ENCODE measurements at regions not wholly inside any gene's neighbourhood (a gene's known extent, or its start where the extent isn't known, plus 50 kb on each side); places are given as distances from the start of the nearest gene placed in this dataset.
A peak's percentile ranks its signal among the peaks of the same experiment; 100 is the strongest.

DNA sequence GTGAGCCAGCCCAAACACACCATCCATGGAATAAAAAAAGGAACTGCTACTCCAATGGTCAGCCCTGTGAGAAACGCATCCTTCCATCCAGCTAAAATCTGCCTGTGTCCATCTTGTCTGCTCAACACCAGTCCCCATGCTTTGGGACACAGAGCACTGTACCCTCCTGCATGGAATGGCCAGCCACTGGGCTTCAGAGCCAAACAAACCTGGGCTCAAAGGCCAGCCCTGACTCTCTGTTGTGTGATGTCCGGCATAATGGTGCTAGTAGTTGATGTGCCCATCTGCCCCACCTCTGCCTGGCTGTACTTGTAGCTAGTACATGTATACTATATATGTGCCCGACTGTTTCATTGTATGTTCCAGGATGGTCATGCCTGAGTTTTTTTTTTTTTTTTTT lies 77.6 kb upstream of the AMZ2 start (continued):
- TF ChIP-seq ZUFSP (CRISPR knock-in tag; IDR thresholded peaks at IDR 0.05; ENCODE audit: borderline replicate concordance) (no peak), HDAC6 (IDR thresholded peaks at IDR 0.05; ENCODE audit: low read depth, low read length) (no peak), ZNF644 (CRISPR knock-in tag; IDR thresholded peaks at IDR 0.05; ENCODE audit: low read depth) (peak; percentile 78), ZNF367 (CRISPR knock-in tag; IDR thresholded peaks at IDR 0.05; ENCODE audit: borderline replicate concordance) (no peak), ZNF350 (CRISPR knock-in tag; IDR thresholded peaks at IDR 0.05; ENCODE audit: borderline replicate concordance, low read depth) (0 out of 2 replicates have a peak, but pooled peaks have one; percentile 25), NR1H2 (CRISPR knock-in tag; IDR thresholded peaks at IDR 0.05; ENCODE audit: borderline replicate concordance, low read depth) (no peak), HMGA1 (CRISPR knock-in tag; conservative IDR thresholded peaks at IDR 0.05) (no peak), KLF15 (CRISPR knock-in tag; IDR thresholded peaks at IDR 0.05; ENCODE audit: borderline replicate concordance) (no peak), ZNF253 (CRISPR knock-in tag; IDR thresholded peaks at IDR 0.05; ENCODE audit: borderline replicate concordance) (no peak), GATA4 (IDR thresholded peaks at IDR 0.05; ENCODE audit: borderline replicate concordance, low read depth) (no peak), ZNF468 (CRISPR knock-in tag; IDR thresholded peaks at IDR 0.05) (no peak), NCOA1 (CRISPR knock-in tag; IDR thresholded peaks at IDR 0.05) (0 out of 2 replicates have a peak, but pooled peaks have one; percentile 17), KLF6 (CRISPR knock-in tag; IDR thresholded peaks at IDR 0.05) (no peak), ZNF609 (CRISPR knock-in tag; IDR thresholded peaks at IDR 0.05; ENCODE audit: borderline replicate concordance) (0 out of 2 replicates have a peak, but pooled peaks have one; percentile 28)
- TF ChIP-seq, protein P1, sequence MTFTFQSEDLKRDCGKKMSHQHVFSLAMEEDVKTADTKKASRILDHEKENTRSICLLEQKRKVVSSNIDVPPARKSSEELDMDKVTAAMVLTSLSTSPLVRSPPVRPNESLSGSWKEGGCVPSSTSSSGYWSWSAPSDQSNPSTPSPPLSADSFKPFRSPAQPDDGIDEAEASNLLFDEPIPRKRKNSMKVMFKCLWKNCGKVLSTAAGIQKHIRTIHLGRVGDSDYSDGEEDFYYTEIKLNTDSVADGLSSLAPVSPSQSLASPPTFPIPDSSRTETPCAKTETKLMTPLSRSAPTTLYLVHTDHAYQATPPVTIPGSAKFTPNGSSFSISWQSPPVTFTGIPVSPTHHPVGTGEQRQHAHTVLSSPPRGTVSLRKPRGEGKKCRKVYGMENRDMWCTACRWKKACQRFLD (CRISPR knock-in tag; IDR thresholded peaks at IDR 0.05; ENCODE audit: borderline replicate concordance), result no peak

All from HepG2 (cell line).